ENCODE measurements at regions not wholly inside any gene's neighbourhood (a gene's known extent, or its start where the extent isn't known, plus 50 kb on each side); places are given as distances from the start of the nearest gene placed in this dataset.

DNA sequence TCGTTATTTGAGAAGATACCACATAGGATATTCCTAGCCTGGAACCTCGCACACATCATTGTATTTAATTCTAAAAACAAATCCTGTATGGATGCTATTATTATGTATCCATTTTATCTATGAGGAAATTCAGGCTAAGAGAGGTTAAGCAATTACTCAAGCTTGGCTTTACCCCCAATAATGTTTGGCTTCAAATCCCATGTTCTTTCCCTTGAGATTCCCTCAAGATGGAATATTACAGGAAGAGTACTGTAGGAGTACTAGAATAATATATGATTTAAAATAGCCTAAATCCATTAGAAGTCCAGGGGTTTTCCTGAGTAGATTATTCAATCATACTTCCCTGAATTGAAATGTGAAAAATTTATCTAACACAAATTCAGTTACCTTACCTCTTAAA, 630.2 kb downstream of the ZNF385D start:
- ATAC-seq, result no peak
- Mint-ChIP-seq H3K27me3 (ENCODE audit: low read depth) (no peaks in the 10 kb centered on the region), H3K4me1 (no peaks in the 10 kb centered on the region)

DNA sequence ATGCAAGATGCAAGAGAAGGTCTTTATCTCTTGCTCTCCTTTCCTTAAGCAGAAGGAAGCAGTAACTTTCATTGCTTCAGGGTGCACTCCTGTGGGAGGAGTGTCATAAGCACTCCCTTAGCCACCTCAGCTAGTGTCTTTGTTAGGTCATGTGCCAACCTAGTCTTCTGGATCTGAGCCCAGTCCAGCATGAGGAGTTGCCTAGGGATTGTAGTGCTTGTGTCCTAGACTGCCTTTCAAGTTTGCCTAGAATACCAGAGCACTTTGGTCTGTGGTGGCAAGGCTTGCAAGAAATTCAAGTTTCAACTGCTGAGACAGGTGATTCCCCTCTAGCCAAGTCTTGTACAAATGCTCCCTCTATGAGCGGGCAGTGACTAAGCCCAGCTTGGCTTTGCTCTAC, 633.6 kb downstream of the ZNF385D start:
- Mint-ChIP-seq H3K4me3 (no peak overlapping the region), H3K9me3 (no peaks in the 10 kb centered on the region), H3K4me1 (no peaks in the 10 kb centered on the region), H3K36me3 (no peaks in the 10 kb centered on the region), H3K27me3 (ENCODE audit: low read depth) (no peaks in the 10 kb centered on the region), H3K27ac (no peak overlapping the region)
- POLR2A ChIA-PET, result no interaction called here
- DNase-seq (ENCODE audit: low spot score) (no peak), ATAC-seq (no peak)
- TF ChIP-seq NFYB (CRISPR knock-in tag; conservative IDR thresholded peaks at IDR 0.05; ENCODE audit: low read depth) (no peak), RELA (CRISPR knock-in tag; IDR thresholded peaks at IDR 0.05; ENCODE audit: borderline replicate concordance) (no peak), CBFB (CRISPR knock-in tag; IDR thresholded peaks at IDR 0.05; ENCODE audit: low read depth) (no peak), E2F1 (CRISPR knock-in tag; IDR thresholded peaks at IDR 0.05) (no peak), GTF2I (CRISPR knock-in tag; conservative IDR thresholded peaks at IDR 0.05) (no peak), ZNF425 (CRISPR knock-in tag; conservative IDR thresholded peaks at IDR 0.05) (no peak)
- TF ChIP-seq, protein P1, sequence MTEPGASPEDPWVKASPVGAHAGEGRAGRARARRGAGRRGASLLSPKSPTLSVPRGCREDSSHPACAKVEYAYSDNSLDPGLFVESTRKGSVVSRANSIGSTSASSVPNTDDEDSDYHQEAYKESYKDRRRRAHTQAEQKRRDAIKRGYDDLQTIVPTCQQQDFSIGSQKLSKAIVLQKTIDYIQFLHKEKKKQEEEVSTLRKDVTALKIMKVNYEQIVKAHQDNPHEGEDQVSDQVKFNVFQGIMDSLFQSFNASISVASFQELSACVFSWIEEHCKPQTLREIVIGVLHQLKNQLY (CRISPR knock-in tag; IDR thresholded peaks at IDR 0.05), result no peak
- TF ChIP-seq, protein P2, sequence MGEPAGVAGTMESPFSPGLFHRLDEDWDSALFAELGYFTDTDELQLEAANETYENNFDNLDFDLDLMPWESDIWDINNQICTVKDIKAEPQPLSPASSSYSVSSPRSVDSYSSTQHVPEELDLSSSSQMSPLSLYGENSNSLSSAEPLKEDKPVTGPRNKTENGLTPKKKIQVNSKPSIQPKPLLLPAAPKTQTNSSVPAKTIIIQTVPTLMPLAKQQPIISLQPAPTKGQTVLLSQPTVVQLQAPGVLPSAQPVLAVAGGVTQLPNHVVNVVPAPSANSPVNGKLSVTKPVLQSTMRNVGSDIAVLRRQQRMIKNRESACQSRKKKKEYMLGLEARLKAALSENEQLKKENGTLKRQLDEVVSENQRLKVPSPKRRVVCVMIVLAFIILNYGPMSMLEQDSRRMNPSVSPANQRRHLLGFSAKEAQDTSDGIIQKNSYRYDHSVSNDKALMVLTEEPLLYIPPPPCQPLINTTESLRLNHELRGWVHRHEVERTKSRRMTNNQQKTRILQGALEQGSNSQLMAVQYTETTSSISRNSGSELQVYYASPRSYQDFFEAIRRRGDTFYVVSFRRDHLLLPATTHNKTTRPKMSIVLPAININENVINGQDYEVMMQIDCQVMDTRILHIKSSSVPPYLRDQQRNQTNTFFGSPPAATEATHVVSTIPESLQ (CRISPR knock-in tag; IDR thresholded peaks at IDR 0.05), result no peak
- TF ChIP-seq, protein P3, sequence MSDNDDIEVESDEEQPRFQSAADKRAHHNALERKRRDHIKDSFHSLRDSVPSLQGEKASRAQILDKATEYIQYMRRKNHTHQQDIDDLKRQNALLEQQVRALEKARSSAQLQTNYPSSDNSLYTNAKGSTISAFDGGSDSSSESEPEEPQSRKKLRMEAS (CRISPR knock-in tag; IDR thresholded peaks at IDR 0.05), result no peak
- CTCF ChIA-PET, result no interaction called here

More for the DNA sequence above, 630.2 kb downstream of the ZNF385D start:
- POLR2A ChIA-PET, result no interaction called here
- no peak overlapping the region for H3K4me3 Mint-ChIP-seq
- H3K27ac Mint-ChIP-seq, result no peak overlapping the region
- TF ChIP-seq ARID4B (CRISPR knock-in tag; IDR thresholded peaks at IDR 0.05; ENCODE audit: borderline replicate concordance), result no peak
- no peak for TF ChIP-seq GABPB1 (CRISPR knock-in tag; IDR thresholded peaks at IDR 0.05)
- TF ChIP-seq ZNF512 (CRISPR knock-in tag; IDR thresholded peaks at IDR 0.05; ENCODE audit: borderline replicate concordance), result no peak
- TF ChIP-seq NFE2L1 (CRISPR knock-in tag; IDR thresholded peaks at IDR 0.05), result no peak
- no peak for TF ChIP-seq OVOL2 (CRISPR knock-in tag; IDR thresholded peaks at IDR 0.05; ENCODE audit: borderline replicate concordance)
- TF ChIP-seq PRRX2 (CRISPR knock-in tag; IDR thresholded peaks at IDR 0.05), result no peak
- TF ChIP-seq FOXP1 (CRISPR knock-in tag; IDR thresholded peaks at IDR 0.05; ENCODE audit: borderline replicate concordance), result no peak
- TF ChIP-seq EMX1 (CRISPR knock-in tag; IDR thresholded peaks at IDR 0.05), result no peak
- DNase-seq (ENCODE audit: low spot score), result no peak
- CTCF ChIA-PET, result no interaction called here
- H3K9me3 Mint-ChIP-seq, result peaks cover 11% of the 10 kb centered on the region
- no peaks in the 10 kb centered on the region for H3K36me3 Mint-ChIP-seq
